ENCODE measurements at regions not wholly inside any gene's neighbourhood (a gene's known extent, or its start where the extent isn't known, plus 50 kb on each side); places are given as distances from the start of the nearest gene placed in this dataset.

DNA sequence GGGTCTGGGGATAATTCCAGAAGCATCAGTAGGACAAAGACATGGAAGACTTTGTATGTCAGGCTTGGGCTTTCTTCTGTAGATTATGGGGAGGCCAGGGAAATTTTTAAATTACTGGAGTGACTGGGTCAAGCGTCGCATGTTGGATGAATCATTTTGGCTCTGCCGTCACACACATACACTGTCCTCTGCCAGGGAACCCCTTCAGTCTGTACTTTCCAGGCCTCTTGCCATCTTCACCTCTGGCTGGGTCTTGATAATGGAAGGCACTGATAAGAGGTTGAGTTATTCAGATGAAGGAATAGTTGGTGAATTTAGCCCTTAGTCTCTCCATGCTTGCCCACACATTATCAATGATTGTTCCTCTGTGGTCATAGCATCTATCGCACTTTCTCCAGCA lies 895.1 kb upstream of the CELF4 start:
- DNase-seq: no peak

- DNase-seq: no peak
These were observed 893.8 kb upstream of the CELF4 start for GRCh38 chr18:38459131-38459994.

DNA sequence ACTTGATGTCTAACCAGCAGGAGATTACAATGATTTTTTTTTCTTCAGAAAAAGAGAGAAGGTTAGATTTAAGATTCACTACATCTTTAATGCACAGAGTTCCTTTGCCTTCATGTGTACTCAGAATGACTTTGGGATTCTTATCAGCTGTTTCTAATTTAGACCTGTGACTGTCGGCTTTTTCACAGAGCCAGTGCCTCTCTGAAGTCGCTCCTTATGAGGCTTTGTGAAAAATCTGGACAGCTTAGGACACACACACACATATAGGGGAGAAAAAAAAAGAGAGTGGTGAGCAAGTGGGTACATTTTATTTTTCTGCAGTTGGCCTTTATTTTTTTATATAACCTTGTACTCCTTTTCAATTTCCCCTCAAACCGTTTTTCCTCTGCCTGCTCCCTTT lies 893.1 kb upstream of the CELF4 start:
- no peak for DNase-seq

- DNase-seq: no peak
These were observed 890.7 kb upstream of the CELF4 start for GRCh38 chr18:38456253-38456652.

DNA sequence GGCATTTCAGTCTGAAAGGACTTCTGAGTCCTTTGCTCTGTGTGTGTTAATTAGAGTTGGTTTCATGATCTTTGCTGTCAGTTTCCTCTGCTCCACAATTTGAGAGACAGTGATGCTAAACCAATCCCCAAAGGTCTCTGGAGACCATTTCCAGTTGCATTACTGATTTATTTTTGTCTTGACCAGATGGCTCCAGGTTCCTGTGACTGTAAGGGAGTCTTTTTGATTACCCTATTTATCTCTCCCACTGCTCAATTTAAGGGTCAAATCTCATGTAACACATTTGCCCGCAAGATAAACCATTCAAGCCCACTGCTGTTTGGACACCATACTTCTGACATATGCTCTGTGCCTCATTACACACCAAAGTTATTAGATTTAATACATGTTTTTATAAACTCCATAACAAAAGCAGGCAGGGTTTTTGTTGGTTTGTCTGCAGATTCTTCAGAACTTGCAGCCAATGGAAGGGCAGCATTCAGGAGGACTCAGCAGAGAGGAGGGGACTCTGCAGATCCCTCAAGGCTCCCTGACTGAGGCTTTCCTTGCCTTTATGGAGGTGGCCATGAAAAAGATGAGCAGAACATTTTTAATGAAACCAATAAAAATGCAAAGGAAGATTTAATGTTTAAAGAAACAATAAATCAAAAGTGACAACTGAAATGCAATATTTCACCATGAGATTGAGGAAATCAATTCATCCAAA lies 889.3 kb upstream of the CELF4 start:
- no peak for DNase-seq

- no peak for DNase-seq
These were observed 888.3 kb upstream of the CELF4 start for GRCh38 chr18:38453880-38454279.

- no peak for DNase-seq
These were observed 885.3 kb upstream of the CELF4 start for GRCh38 chr18:38450876-38451275.

DNA sequence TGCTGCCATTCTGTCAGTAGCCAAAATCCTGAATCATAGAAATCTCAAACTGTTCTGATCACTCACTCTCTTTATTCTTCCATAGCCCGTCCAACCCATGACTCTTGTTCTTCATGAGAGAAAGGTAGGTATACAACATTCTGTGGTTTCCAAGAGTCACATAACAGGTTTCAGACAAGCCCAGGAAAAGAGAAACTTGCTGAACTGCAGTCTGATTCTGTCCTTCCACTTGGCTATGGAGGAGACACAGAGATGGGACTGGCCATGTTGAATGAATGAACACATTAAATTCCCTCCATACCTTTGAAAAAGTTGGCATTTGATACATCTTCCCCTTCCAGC lies 880.2 kb upstream of the CELF4 start:
- DNase-seq: no peak

- DNase-seq: no peak
These were observed 879.6 kb upstream of the CELF4 start for GRCh38 chr18:38444971-38445803.

DNA sequence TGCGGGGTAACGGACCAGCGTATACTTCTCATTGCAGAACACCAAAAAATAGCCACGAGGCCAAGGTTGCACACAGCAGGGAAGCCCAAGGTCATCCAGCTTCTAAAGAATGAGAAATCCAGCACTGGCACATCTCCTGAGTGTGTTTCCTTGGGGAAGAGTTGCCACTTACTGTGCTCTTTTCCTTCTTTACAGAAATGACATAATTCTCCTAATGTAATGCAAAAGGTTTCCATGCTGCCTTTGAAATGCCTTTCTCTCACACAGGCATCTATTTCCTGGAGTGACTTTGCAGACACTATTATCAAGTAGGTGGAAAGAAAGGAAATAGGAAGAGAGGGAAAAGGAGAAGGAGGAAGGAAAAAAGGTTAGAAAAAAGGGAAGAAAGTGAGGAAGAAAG lies 862.1 kb upstream of the CELF4 start:
- DNase-seq: no peak

- DNase-seq: no peak
These were observed 861.6 kb upstream of the CELF4 start for GRCh38 chr18:38427234-38427633.

GRCh38 chr18:38421872-38422615 lies 856.4 kb upstream of the CELF4 start:
- DNase-seq: no peak

GRCh38 chr18:38421021-38421420 lies 855.4 kb upstream of the CELF4 start:
- DNase-seq: no peak

GRCh38 chr18:38420611-38421010 lies 855.0 kb upstream of the CELF4 start:
- DNase-seq: no peak

- DNase-seq: no peak
These were observed 850.2 kb upstream of the CELF4 start for GRCh38 chr18:38415811-38416210.

DNA sequence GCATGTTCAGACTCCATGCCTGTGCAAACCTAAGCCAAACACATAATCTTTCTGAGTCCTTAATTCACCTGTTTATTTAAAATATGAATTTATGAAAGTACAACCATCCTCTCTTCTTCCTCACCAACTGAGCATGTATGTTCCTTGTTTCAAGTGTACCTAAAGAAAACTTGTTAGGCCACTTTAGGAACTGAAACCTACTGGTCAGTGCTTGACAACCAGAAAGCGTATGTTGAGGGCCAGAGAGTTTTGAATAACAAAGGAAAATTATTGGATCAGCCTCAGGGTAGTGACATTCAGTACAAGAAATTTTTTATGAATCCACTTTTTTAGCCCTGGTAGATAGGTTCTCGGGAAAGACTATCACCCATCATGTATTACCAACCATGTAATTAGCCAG lies 847.6 kb upstream of the CELF4 start:
- no peak for DNase-seq

DNA sequence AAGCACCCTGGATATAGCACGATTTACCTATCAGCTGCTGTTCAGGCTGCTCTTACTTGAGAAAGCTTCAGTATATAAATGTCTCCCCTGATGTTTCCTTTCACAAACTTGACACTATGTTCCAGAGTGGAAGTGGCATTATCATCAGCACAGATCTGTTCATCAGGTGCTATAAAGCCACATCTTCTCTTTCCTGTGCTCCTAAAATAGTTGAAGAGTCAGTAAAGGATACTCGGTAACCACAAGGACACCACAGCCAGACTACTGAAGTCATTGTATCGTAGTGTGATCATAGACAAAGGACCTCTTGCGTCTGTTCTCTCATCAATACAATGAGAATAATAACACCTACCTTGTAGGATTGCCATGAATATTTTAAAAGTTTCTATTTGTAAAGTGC lies 841.0 kb upstream of the CELF4 start:
- DNase-seq: no peak

DNA sequence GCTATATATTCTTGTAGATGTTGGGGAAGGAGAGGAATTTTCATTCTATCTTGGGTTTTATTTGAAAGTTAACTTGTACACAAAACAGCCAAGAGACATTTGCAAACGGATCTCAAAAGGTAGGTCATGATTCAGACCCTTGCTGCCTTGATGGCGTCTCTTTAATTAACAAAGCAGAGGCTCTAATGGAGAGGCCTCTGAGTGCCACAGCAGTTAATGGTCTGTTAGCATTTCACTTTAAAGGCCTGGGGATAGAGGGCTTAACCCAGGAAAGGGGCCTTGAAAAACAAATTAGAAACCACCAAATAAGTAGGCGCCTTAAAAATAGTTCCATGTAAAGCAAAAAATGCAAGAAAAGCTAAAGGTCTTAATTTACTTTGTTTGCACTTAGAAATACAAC lies 836.9 kb upstream of the CELF4 start:
- no peak for DNase-seq

DNA sequence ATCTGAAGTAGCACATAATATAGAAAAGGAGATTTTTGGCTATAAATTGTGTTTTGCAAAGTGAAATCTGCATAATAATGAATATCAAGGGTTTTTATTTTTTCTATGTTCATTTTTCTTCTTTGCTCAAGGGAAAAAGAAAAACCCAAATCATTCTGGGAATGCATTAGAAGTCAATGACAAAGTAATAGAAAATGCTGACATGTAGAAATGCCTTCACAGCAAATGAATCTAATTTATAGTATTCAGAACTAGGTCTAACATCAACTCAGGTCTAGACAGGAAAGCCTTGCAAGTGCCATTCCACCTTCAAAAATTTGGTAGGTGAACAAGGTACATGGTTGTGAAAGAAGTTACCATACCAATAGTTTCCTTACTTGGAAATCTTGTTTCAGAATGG lies 831.5 kb upstream of the CELF4 start:
- DNase-seq: no peak

- no peak for DNase-seq
These were observed 820.5 kb upstream of the CELF4 start for GRCh38 chr18:38386146-38386545.

DNA sequence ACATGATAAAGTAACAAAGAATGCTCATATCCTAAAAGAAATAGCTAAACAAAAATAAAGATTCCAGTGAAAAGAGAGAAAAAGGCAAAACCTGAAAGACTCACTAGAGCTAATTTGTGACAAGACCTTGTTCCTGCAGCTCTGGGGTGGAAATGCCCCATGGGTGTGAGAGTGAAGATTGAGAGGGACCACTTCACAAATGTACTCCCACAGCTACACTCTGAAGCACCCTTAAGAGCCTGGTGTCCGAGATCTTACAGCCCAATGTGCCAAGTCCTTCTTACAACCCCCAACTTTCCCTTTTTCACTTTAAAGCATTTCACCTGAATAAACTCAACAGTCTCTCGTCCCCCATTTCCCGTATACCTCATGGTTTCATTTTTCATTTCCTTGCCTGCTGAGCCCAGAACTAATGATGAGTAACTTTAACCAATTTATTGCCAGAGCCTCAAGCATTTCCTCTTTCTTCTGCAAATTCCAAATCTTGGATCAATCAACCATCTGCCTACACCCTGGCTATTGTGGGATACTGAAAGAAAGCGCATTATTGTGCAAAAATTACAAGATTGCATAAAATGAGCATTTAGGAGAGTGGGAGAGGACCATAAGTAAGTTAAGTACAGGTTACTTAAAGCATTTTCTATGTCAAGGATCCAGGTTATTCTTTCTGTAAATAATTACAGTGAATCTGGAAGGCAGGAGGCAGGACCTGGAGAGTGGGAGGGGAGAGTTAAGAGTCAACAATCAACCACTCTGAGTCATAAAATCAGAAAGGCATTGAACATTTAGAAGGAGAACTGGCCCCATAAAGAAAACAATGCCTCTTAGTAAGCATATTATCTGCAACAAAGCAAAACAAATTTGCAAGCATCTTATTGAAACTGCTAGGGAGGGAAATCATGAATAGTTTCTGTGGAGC lies 804.4 kb upstream of the CELF4 start:
- DNase-seq: no peak

GRCh38 chr18:38368886-38369285 lies 803.3 kb upstream of the CELF4 start:
- DNase-seq: no peak

Data from activated effector memory CD4-positive, alpha-beta T cell treated with anti-CD3 and anti-CD28 coated beads, Interleukin-2, amount 50 U/mL, for 16 hours (primary cell).